ENCODE measurements at regions not wholly inside any gene's neighbourhood (a gene's known extent, or its start where the extent isn't known, plus 50 kb on each side); places are given as distances from the start of the nearest gene placed in this dataset.

- CTCF ChIA-PET, result interaction anchor here (0.8 to 1.8 kb wide), 3 partner anchors 11 to 298 kb away, joined by 3 to 5 read pairs (median 3); no protein-coding TSS in a partner anchor
- DNase-seq (ENCODE audit: low read depth, low spot score), result no peak
- H3K4me3 ChIP-seq (ENCODE audit: low read depth, low read length), result no peak overlapping the region
- POLR2A ChIA-PET, result no interaction called here
- TF ChIP-seq, protein P1, sequence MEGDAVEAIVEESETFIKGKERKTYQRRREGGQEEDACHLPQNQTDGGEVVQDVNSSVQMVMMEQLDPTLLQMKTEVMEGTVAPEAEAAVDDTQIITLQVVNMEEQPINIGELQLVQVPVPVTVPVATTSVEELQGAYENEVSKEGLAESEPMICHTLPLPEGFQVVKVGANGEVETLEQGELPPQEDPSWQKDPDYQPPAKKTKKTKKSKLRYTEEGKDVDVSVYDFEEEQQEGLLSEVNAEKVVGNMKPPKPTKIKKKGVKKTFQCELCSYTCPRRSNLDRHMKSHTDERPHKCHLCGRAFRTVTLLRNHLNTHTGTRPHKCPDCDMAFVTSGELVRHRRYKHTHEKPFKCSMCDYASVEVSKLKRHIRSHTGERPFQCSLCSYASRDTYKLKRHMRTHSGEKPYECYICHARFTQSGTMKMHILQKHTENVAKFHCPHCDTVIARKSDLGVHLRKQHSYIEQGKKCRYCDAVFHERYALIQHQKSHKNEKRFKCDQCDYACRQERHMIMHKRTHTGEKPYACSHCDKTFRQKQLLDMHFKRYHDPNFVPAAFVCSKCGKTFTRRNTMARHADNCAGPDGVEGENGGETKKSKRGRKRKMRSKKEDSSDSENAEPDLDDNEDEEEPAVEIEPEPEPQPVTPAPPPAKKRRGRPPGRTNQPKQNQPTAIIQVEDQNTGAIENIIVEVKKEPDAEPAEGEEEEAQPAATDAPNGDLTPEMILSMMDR (IDR thresholded peaks at IDR 0.05; ENCODE audit: insufficient read depth, low read length, missing control alignments), result no peak
Observed at GRCh38 chr2:234842753-234843152, 109.1 kb upstream of the SH3BP4 start.

GRCh38 chr2:234841321-234842015 lies 110.3 kb upstream of the SH3BP4 start:
- TF ChIP-seq, protein P1 (IDR thresholded peaks at IDR 0.05; ENCODE audit: insufficient read depth, low read length, missing control alignments), result no peak
- POLR2A ChIA-PET, result interaction anchor here (0.6 kb wide), 1 partner anchor 172 kb away, joined by 3 read pairs; no protein-coding TSS in a partner anchor
- no peak for DNase-seq (ENCODE audit: low read depth, low spot score)
- CTCF ChIA-PET, result interaction anchor here (0.9 to 1.7 kb wide), 4 partner anchors 10 to 276 kb away, joined by 3 to 5 read pairs (median 4); no protein-coding TSS in a partner anchor
- no peak overlapping the region for H3K4me3 ChIP-seq (ENCODE audit: low read depth, low read length)

DNA sequence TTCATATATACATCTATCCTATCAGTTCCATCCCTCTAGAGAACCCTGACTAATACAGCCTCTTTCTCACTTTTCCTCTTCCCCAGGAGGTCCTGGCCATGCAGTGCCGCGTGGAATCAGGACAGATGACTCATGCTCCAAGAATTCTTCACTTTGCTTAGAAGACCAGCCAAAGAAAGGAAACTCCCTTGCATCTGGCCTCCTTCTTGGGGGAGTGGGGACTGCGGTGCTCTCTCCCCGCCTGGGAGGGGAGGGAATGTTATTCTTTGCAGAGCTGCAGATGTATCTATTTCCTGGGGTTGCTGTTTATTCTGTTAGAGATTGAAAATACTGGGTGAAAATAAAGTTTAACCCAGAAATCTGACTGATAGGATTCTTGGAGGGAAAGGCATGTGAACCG lies 111.5 kb upstream of the SH3BP4 start:
- ChIA-PET POLR2A (no interaction called here), CTCF (interaction anchor here (0.6 to 1.7 kb wide), 3 partner anchors 11 to 106 kb away, joined by 3 to 5 read pairs (median 4); no protein-coding TSS in a partner anchor)
- TF ChIP-seq, protein P1 (IDR thresholded peaks at IDR 0.05; ENCODE audit: insufficient read depth, low read length, missing control alignments), result no peak
- H3K4me3 ChIP-seq (ENCODE audit: low read depth, low read length), result no peak overlapping the region
- peak; percentile 83 for DNase-seq (ENCODE audit: low read depth, low spot score)

GRCh38 chr2:234839285-234839684 lies 112.5 kb upstream of the SH3BP4 start:
- no peak overlapping the region for H3K4me3 ChIP-seq (ENCODE audit: low read depth, low read length)
- TF ChIP-seq, protein P1 (IDR thresholded peaks at IDR 0.05; ENCODE audit: insufficient read depth, low read length, missing control alignments), result no peak
- CTCF ChIA-PET, result interaction anchor here (0.9 to 1.8 kb wide), 3 partner anchors 14 to 275 kb away, joined by 3 to 4 read pairs (median 4); no protein-coding TSS in a partner anchor
- DNase-seq (ENCODE audit: low read depth, low spot score), result no peak
- POLR2A ChIA-PET, result no interaction called here

DNA sequence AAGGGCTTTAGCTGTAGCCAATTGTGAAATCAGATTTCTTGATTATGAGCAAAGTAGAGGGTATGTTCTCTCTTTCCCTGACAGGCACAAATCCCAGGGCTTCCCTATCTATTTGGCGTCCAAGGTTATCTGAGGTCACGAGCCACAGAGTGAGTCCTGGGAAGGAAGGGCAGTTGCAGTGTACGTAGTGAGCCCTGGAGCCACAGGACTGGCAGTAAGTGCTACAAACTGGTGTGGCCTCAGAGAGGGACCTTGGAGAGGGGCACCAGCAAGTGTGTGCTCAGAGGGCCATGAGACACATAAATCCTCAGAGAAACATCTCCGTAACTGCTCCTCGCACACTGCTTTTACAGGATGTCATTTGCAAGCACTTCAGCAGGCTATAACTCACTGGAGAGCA lies 115.5 kb upstream of the SH3BP4 start:
- DNase-seq (ENCODE audit: low read depth, low spot score), result no peak
- CTCF ChIA-PET, result no interaction called here
- TF ChIP-seq, protein P1 (IDR thresholded peaks at IDR 0.05; ENCODE audit: insufficient read depth, low read length, missing control alignments), result no peak
- POLR2A ChIA-PET, result no interaction called here
- no peak overlapping the region for H3K4me3 ChIP-seq (ENCODE audit: low read depth, low read length)

GRCh38 chr2:234835738-234836137 lies 116.1 kb upstream of the SH3BP4 start:
- DNase-seq (ENCODE audit: low read depth, low spot score), result no peak
- POLR2A ChIA-PET, result no interaction called here
- CTCF ChIA-PET, result no interaction called here
- TF ChIP-seq, protein P1 (IDR thresholded peaks at IDR 0.05; ENCODE audit: insufficient read depth, low read length, missing control alignments), result no peak
- H3K4me3 ChIP-seq (ENCODE audit: low read depth, low read length), result no peak overlapping the region
